HepG2 (cell line): ENCODE measurements at regions not wholly inside any gene's neighbourhood (a gene's known extent, or its start where the extent isn't known, plus 50 kb on each side); places are given as distances from the start of the nearest gene placed in this dataset.

Experiments used
- ATAC-seq: fragments of 200-7000 bp; cut with Tn5 transposase; 3 replicates; pipeline ENCODE4 v1.9.1; 2020; ENCODE audit warnings: mild to moderate bottlenecking, moderate library complexity
- BruUV-seq: library from RNA; stranded (reverse); fragments of 400-500 nt; replicated peaks from 2 replicates; lab custom pipeline; 2021; lab: Mats Ljungman, UMichigan
- CTCF ChIA-PET: fragments of 300-600 bp; formaldehyde crosslinking; extraction: SDS; loops from one replicate; lab custom pipeline; 2021; ENCODE audit warnings: low total read pairs, inconsistent platforms, low intra/inter-chr PET ratio; lab: Yijun Ruan, JAX
- POLR2A ChIA-PET: fragments of 350-600 bp; sonication (Branson Sonifier 250); formaldehyde crosslinking; loops from one replicate; lab custom pipeline; 2020; ENCODE audit warnings: antibody characterized with exemption, inconsistent platforms; lab: Yijun Ruan, JAX
- DNase-seq: peaks from one replicate; pipeline ENCODE4 v3.0.0-alpha.2; 2015; ENCODE audit warnings: low spot score
- FAIRE-seq: peaks from 3 replicates; lab custom pipeline; 2011; peaks lifted over from hg19 to GRCh38; lab: Jason Lieb, UNC
- H2AFZ ChIP-seq: one replicate; pipeline ENCODE4 v1.6.1; 2011; ENCODE audit warnings: low read length, inconsistent platforms
- H3K27ac ChIP-seq: fragments of 300-600 bp; 3 replicates; pipeline ENCODE4 v1.8.0; 2011; ENCODE audit warnings: mixed run types, mild to moderate bottlenecking, mixed read lengths, low read length, inconsistent platforms; ENCODE audit not compliant: insufficient read depth; ENCODE audit errors: extremely low read length
- H3K27me3 ChIP-seq, 2 experiments: fragments of 200-600 bp in 1 of 2; 2 replicates in 1 of 2; 3 replicates in 1 of 2; pipeline versions ENCODE4 v1.6.0 to v1.8.0; 2011; ENCODE audit warnings: low read length in 2 of 2, mild to moderate bottlenecking in 2 of 2, moderate library complexity in 2 of 2, inconsistent platforms in 1 of 2; ENCODE audit not compliant: insufficient read depth in 2 of 2, control insufficient read depth in 1 of 2
- H3K36me3 ChIP-seq, 2 experiments: fragments of 200-600 bp in 1 of 2; replicated peaks in 1 of 2; 2 replicates in 1 of 2; 3 replicates in 1 of 2; pipeline versions ENCODE4 v1.5.1 to v1.8.0; 2011; ENCODE audit warnings: low read length in 2 of 2, inconsistent platforms in 1 of 2; ENCODE audit not compliant: insufficient read depth in 2 of 2, control insufficient read depth in 1 of 2
- H3K4me1 ChIP-seq: 2 replicates; pipeline ENCODE4 v1.5.1; 2012; ENCODE audit warnings: low read length, inconsistent platforms; ENCODE audit not compliant: insufficient read depth
- H3K4me2 ChIP-seq: 2 replicates; pipeline ENCODE4 v1.6.0; 2011; ENCODE audit warnings: low read depth, low read length, inconsistent platforms
- H3K4me3 ChIP-seq, 3 experiments: fragments of 200-600 bp in 1 of 3; sonication (generic), shearing (Covaris generic) in 1 of 3; replicated peaks in 1 of 3; 2 replicates each; pipeline ENCODE4 v1.5.1; 2011 to 2016; ENCODE audit warnings: low read length in 3 of 3, inconsistent platforms in 2 of 3, low read depth in 2 of 3, mild to moderate bottlenecking in 2 of 3, control low read depth in 1 of 3, mixed read lengths in 1 of 3; ENCODE audit not compliant: insufficient read depth in 1 of 3
- H3K79me2 ChIP-seq: one replicate; pipeline ENCODE4 v1.6.1; 2011; ENCODE audit warnings: low read length, inconsistent platforms; ENCODE audit not compliant: insufficient read depth
- H3K9ac ChIP-seq: 2 replicates; pipeline ENCODE4 v1.6.0; 2011; ENCODE audit warnings: mild to moderate bottlenecking, low read depth, low read length, inconsistent platforms; ENCODE audit not compliant: insufficient read depth
- H3K9me3 ChIP-seq: 2 replicates; pipeline ENCODE4 v1.5.1; 2012; ENCODE audit warnings: mild to moderate bottlenecking, low read length
- H4K20me1 ChIP-seq: 2 replicates; pipeline ENCODE4 v1.6.0; 2011; ENCODE audit warnings: inconsistent platforms, mild to moderate bottlenecking, low read length, moderate library complexity; ENCODE audit not compliant: insufficient read depth
- DMTF1 ChIP-seq: sonication (generic); formaldehyde crosslinking; IDR thresholded peaks from 2 replicates; pipeline ENCODE4 v1.4.0; 2020; ENCODE audit warnings: mild to moderate bottlenecking, missing genetic modification reagents
- MXD4 ChIP-seq: IDR thresholded peaks from 2 replicates; pipeline ENCODE4 v1.6.1; 2016; ENCODE audit warnings: mild to moderate bottlenecking, missing biosample characterization, missing genetic modification reagents
- NCOA1 ChIP-seq: sonication (generic); formaldehyde crosslinking; IDR thresholded peaks from 2 replicates; pipeline ENCODE4 v1.9.0; 2021; ENCODE audit warnings: missing genetic modification reagents
- PITX1 ChIP-seq: sonication (generic); formaldehyde crosslinking; IDR thresholded peaks from 2 replicates; pipeline ENCODE4 v1.5.1; 2020; ENCODE audit warnings: mild to moderate bottlenecking, missing genetic modification reagents
- SPEN ChIP-seq: sonication (generic); formaldehyde crosslinking; IDR thresholded peaks from 2 replicates; pipeline ENCODE4 v1.5.1; 2020; ENCODE audit warnings: low read depth, mild to moderate bottlenecking, missing genetic modification reagents
- ZBTB10 ChIP-seq: sonication (generic); formaldehyde crosslinking; IDR thresholded peaks from 2 replicates; pipeline ENCODE4 v1.4.0; 2020; ENCODE audit warnings: missing genetic modification reagents, borderline replicate concordance
- ZBTB38 ChIP-seq: sonication (generic); formaldehyde crosslinking; IDR thresholded peaks from 2 replicates; pipeline ENCODE4 v1.5.1; 2020; ENCODE audit warnings: mild to moderate bottlenecking, missing genetic modification reagents
- ZNF264 ChIP-seq: sonication (generic); formaldehyde crosslinking; IDR thresholded peaks from 2 replicates; pipeline ENCODE4 v1.4.0; 2020; ENCODE audit warnings: missing genetic modification reagents
- ZNF337 ChIP-seq: sonication (generic); formaldehyde crosslinking; IDR thresholded peaks from 2 replicates; pipeline ENCODE4 v1.5.1; 2020; ENCODE audit warnings: missing genetic modification reagents, low read depth, mild to moderate bottlenecking, borderline replicate concordance
- ZNF556 ChIP-seq: sonication (generic); formaldehyde crosslinking; IDR thresholded peaks from 2 replicates; pipeline ENCODE4 v1.4.0; 2020; ENCODE audit warnings: mild to moderate bottlenecking, missing genetic modification reagents, borderline replicate concordance
- ZNF597 ChIP-seq: sonication (generic); formaldehyde crosslinking; IDR thresholded peaks from 2 replicates; pipeline ENCODE4 v1.5.0; 2020; ENCODE audit warnings: missing genetic modification reagents
- ZNF749 ChIP-seq: sonication (generic); formaldehyde crosslinking; IDR thresholded peaks from 2 replicates; pipeline ENCODE4 v1.8.0; 2022; ENCODE audit warnings: mild to moderate bottlenecking, missing genetic modification reagents, moderate library complexity, borderline replicate concordance
- ZNF792 ChIP-seq: IDR thresholded peaks from 2 replicates; pipeline ENCODE4 v1.6.1; 2016
- WGBS: methylation state at CpG from one replicate; pipeline ENCODE4 v1.1.6; 2017; ENCODE audit warnings: low lambda C conversion rate; 5-methylcytosine and 5-hydroxymethylcytosine counted together
- in situ Hi-C: cut with HindIII; loops from 2 replicates; pipeline ENCODE4 v1.10.0; 2017; ENCODE audit warnings: low pct_unique_long_range_greater_than_20kb; ENCODE audit not compliant: extremely low pct_ligation_motif_present
- intact Hi-C: fragments of 100-400 bp; cut with micrococcal nuclease; formaldehyde crosslinking; loops from one replicate; pipeline ENCODE4 v1.10.0; 2022; ENCODE audit not compliant: unreplicated experiment

DNA sequence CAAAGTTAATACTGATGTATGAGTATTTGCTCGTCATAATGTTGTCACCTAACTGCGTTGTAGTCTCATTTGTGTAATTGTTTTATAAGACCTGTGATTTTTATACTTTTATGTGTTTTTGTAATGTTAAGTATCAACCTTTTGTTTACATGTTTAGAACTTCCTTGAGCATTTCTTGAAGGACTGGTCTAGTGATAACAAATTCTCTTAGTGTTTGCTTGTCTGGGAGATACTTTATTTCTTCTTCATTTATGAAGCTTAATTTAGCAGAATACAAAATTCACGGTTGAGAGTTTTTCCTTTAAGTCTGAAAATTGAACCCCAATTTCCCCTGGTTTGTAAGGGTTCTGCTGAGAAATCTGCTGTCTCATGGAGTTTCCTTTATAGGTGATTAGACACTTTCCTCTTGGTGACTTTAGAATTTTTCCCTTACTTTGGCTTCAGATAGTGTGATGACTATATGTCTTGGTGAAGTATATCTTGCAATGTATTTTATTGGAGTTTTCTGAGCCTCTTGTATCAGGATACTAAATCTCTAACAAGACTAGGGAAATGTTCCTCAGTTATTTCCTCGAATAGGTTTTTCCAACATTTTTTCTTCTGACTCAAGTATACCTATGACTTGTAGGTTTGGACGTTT, 154.9 kb downstream of the WDR11 start:
- Histone ChIP-seq H3K4me2 (no peak overlapping the region), H3K79me2 (no peaks in the 10 kb centered on the region)
- FAIRE-seq: no peak
- TF ChIP-seq NCOA1: no peak
- TF ChIP-seq ZNF337: peak; percentile 79; the same call in 1 of the 2 replicates
- TF ChIP-seq, all 625 proteins: peak for 1
- intact Hi-C loops: no loop called here
- Histone ChIP-seq H3K9ac (no peak overlapping the region), H2AFZ (no peak overlapping the region), H3K27me3 (no peaks in the 10 kb centered on the region), H4K20me1 (no peaks in the 10 kb centered on the region), H3K27ac (no peak overlapping the region), H3K4me1 (no peaks in the 10 kb centered on the region), H3K4me3 (no peak overlapping the region), H3K9me3 (peaks cover 28% of the 10 kb centered on the region), H3K36me3 (no peaks in the 10 kb centered on the region)
- POLR2A ChIA-PET: no interaction called here
- in situ Hi-C loops: no loop called here
- 3% methylated on average over 5 of the region's 5 CpGs for WGBS
- BruUV-seq: no TSS peak
- DNase-seq (no peak), ATAC-seq (no peak)
- CTCF ChIA-PET: no interaction called here

DNA sequence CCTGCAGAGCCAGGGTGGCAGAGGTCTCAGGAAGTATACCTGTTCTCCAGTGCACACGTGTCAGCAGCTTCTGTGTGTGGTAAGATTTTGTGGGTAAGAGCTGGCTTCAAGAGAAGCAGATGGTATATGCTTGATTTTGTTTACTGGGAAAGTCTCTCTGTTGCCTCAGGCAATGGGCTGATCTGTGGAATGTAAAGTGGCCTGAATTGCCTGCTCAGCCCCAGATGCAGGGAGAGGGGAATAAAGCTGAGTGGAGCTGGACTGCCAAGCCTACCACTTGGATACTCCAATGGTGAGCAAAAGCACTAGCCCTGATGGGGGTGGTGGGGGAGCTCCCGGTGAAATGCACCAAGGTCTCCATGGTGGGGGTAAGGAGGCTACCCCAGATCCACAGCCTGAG, 156.1 kb downstream of the WDR11 start:
- CTCF ChIA-PET: no interaction called here
- Histone ChIP-seq H3K9me3 (peaks cover 28% of the 10 kb centered on the region), H3K27me3 (no peaks in the 10 kb centered on the region), H3K4me1 (no peaks in the 10 kb centered on the region), H3K27ac (no peak overlapping the region), H4K20me1 (no peaks in the 10 kb centered on the region), H3K36me3 (no peaks in the 10 kb centered on the region), H3K79me2 (no peaks in the 10 kb centered on the region), H3K9ac (no peak overlapping the region), H2AFZ (no peak overlapping the region), H3K4me3 (no peak overlapping the region), H3K4me2 (no peak overlapping the region)
- intact Hi-C loops: no loop called here
- ATAC-seq (no peak), FAIRE-seq (no peak), DNase-seq (no peak)
- POLR2A ChIA-PET: no interaction called here
- in situ Hi-C loops: no loop called here
- no TSS peak for BruUV-seq
- 3% methylated on average over 2 of the region's 2 CpGs for WGBS
- TF ChIP-seq SPEN (CRISPR knock-in tag) (no peak), MXD4 (CRISPR knock-in tag) (no peak), PITX1 (CRISPR knock-in tag) (no peak), DMTF1 (CRISPR knock-in tag) (no peak), ZNF556 (CRISPR knock-in tag) (no peak), ZNF749 (CRISPR knock-in tag) (no peak), ZBTB38 (CRISPR knock-in tag) (no peak), ZNF597 (CRISPR knock-in tag) (no peak), ZNF264 (CRISPR knock-in tag) (no peak), ZBTB10 (CRISPR knock-in tag) (no peak), ZNF792 (CRISPR knock-in tag) (no peak)
